ENCODE measurements at regions not wholly inside any gene's neighbourhood (a gene's known extent, or its start where the extent isn't known, plus 50 kb on each side); places are given as distances from the start of the nearest gene placed in this dataset.

DNA sequence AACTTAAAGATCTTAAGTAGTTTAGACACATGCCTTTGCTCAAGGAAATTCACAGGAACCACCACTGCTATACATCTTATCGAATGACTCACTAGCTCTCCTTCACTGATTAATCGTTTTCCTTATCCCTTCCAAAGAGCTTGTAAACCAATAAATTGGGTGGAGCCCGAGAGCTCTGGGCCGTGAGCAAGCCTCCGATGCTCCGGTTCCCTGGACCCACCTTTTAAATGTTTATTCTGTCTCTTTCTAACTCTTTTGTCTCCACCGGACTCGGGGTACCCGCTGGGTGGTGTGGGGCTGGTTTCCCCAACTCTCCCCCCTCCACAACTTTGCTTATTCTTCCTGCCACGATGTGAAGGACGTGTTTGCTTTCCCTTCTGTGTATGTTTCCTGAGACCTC, 292.9 kb upstream of the TMEFF2 start:
- TF ChIP-seq CREB1 (IDR thresholded peaks at IDR 0.05) (no peak), ASH2L (IDR thresholded peaks at IDR 0.05; ENCODE audit: low read length) (no peak), SP1 (IDR thresholded peaks at IDR 0.05; ENCODE audit: low read depth, low read length) (no peak), NRF1 (IDR thresholded peaks at IDR 0.05; ENCODE audit: low read depth, low read length) (no peak), POLR2AphosphoS5 (IDR thresholded peaks at IDR 0.05; ENCODE audit: low read depth, low read length) (no peak)
